Neural progenitor cell (in vitro differentiated cells): ENCODE measurements at regions not wholly inside any gene's neighbourhood (a gene's known extent, or its start where the extent isn't known, plus 50 kb on each side); places are given as distances from the start of the nearest gene placed in this dataset.

Experiments used
- CTCF ChIP-seq: fragments of 200-600 bp; sonication (generic); IDR thresholded peaks from 2 replicates; pipeline ENCODE4 v1.5.1; 2017; ENCODE audit warnings: antibody characterized with exemption, mild to moderate bottlenecking
- EZH2 ChIP-seq: fragments of 200-600 bp; sonication (generic); IDR thresholded peaks from 2 replicates; pipeline ENCODE4 v1.6.1; 2017; ENCODE audit warnings: antibody characterized with exemption, mild to moderate bottlenecking, moderate library complexity
- EZH2phosphoT487 ChIP-seq: fragments of 200-600 bp; sonication (generic); IDR thresholded peaks from 2 replicates; pipeline ENCODE4 v1.6.1; 2017; ENCODE audit warnings: antibody characterized with exemption

- TF ChIP-seq CTCF (no peak), EZH2 (no peak), EZH2phosphoT487 (peak; percentile 69)
Observed at GRCh38 chr9:38284588-38285051, 107.9 kb upstream of the ALDH1B1 start.
